ENCODE measurements at regions not wholly inside any gene's neighbourhood (a gene's known extent, or its start where the extent isn't known, plus 50 kb on each side); places are given as distances from the start of the nearest gene placed in this dataset.

GRCh38 chr20:50264534-50265145, 74.0 kb downstream of the CEBPB start:
- TF ChIP-seq CTCF (conservative IDR thresholded peaks at IDR 0.05; ENCODE audit: low read length) (no peak), EZH2phosphoT487 (IDR thresholded peaks at IDR 0.05; ENCODE audit: borderline replicate concordance) (no peak)

Measured in Loucy (cell line).